Endothelial cell of umbilical vein (primary cell): ENCODE measurements at regions not wholly inside any gene's neighbourhood (a gene's known extent, or its start where the extent isn't known, plus 50 kb on each side); places are given as distances from the start of the nearest gene placed in this dataset.

Experiments
- BruUV-seq: library from RNA; stranded (reverse); fragments of 400-500 nt; replicated peaks from 2 replicates; lab custom pipeline; 2021; lab: Mats Ljungman, UMichigan
- CTCF ChIA-PET: fragments of 300-600, 350-600 bp; sonication (Branson Sonifier 250); formaldehyde crosslinking; loops from one replicate; lab custom pipeline; 2021; ENCODE audit warnings: antibody characterized with exemption, inconsistent platforms; lab: Charles Lee
- POLR2A ChIA-PET: fragments of 300-600, 350-600 bp; sonication (Branson Sonifier 250); formaldehyde crosslinking; loops from one replicate; lab custom pipeline; 2021; ENCODE audit warnings: antibody characterized with exemption, inconsistent platforms; lab: Charles Lee
- DNase-seq: peaks from one replicate; pipeline ENCODE4 v3.0.0-alpha.2; 2011; ENCODE audit warnings: low read depth, low spot score
- FAIRE-seq: peaks from 2 replicates; lab custom pipeline; 2011; peaks lifted over from hg19 to GRCh38; lab: Jason Lieb, UNC
- H2AFZ ChIP-seq: 2 replicates; pipeline ENCODE4 v1.6.0; 2012; ENCODE audit warnings: low read depth, low read length, control low read depth, inconsistent platforms
- H3K27ac ChIP-seq: 2 replicates; pipeline ENCODE4 v1.5.1; 2011; ENCODE audit warnings: low read depth, mild to moderate bottlenecking, control low read depth, low read length, moderate library complexity; ENCODE audit not compliant: insufficient read depth
- H3K27me3 ChIP-seq, 2 experiments: 2 replicates each; pipeline versions ENCODE4 v1.6.0 to v1.6.1; 2011; ENCODE audit warnings: low read length in 2 of 2, mixed read lengths in 1 of 2; ENCODE audit not compliant: control insufficient read depth in 2 of 2, insufficient read depth in 2 of 2
- H3K36me3 ChIP-seq, 2 experiments: 2 replicates in 1 of 2; 3 replicates in 1 of 2; pipeline ENCODE4 v1.5.1; 2011; ENCODE audit warnings: low read length in 2 of 2, mild to moderate bottlenecking in 1 of 2, moderate library complexity in 1 of 2; ENCODE audit not compliant: control insufficient read depth in 2 of 2, insufficient read depth in 2 of 2; ENCODE audit errors: extremely low read depth in 1 of 2
- H3K4me1 ChIP-seq: 3 replicates; pipeline ENCODE4 v1.5.1; 2011; ENCODE audit warnings: mild to moderate bottlenecking, low read length; ENCODE audit not compliant: control insufficient read depth, insufficient read depth; ENCODE audit errors: extremely low read depth
- H3K4me2 ChIP-seq: 2 replicates; pipeline ENCODE4 v1.6.1; 2011; ENCODE audit warnings: low read length, control low read depth, mixed read lengths; ENCODE audit not compliant: insufficient read depth
- H3K4me3 ChIP-seq, 3 experiments: fragments of 200-600 bp in 1 of 3; sonication (generic), shearing (Covaris generic) in 1 of 3; replicated peaks in 1 of 3; 2 replicates each; pipeline ENCODE4 v1.5.1; 2011 to 2016; ENCODE audit warnings: control low read depth in 3 of 3, low read length in 3 of 3, mild to moderate bottlenecking in 2 of 3, inconsistent platforms in 1 of 3, low read depth in 1 of 3, moderate library complexity in 1 of 3; ENCODE audit not compliant: insufficient read depth in 1 of 3
- H3K79me2 ChIP-seq: 2 replicates; pipeline ENCODE4 v1.6.0; 2012; ENCODE audit warnings: low read length, inconsistent platforms; ENCODE audit not compliant: control insufficient read depth, insufficient read depth
- H3K9ac ChIP-seq: replicated peaks from 2 replicates; pipeline ENCODE3; 2011; ENCODE audit warnings: low read length, control low read depth; ENCODE audit not compliant: insufficient read depth; ENCODE audit errors: extremely low read depth
- H3K9me1 ChIP-seq: replicated peaks from 3 replicates; pipeline ENCODE4 v1.6.0; 2011; ENCODE audit warnings: mild to moderate bottlenecking, low read length; ENCODE audit not compliant: control insufficient read depth, insufficient read depth; ENCODE audit errors: extremely low read depth
- H3K9me3 ChIP-seq: replicated peaks from 2 replicates; pipeline ENCODE4 v1.5.1; 2012; ENCODE audit warnings: low read length, inconsistent platforms; ENCODE audit not compliant: control insufficient read depth, insufficient read depth
- H4K20me1 ChIP-seq: replicated peaks from 2 replicates; pipeline ENCODE3; 2011; ENCODE audit warnings: mild to moderate bottlenecking, low read length; ENCODE audit not compliant: control insufficient read depth, insufficient read depth; ENCODE audit errors: extremely low read depth
- CTCF ChIP-seq, 2 donors: IDR thresholded peaks; 1 replicate in 1 of 2; 2 replicates in 1 of 2; pipeline ENCODE4 v1.5.1; 2011; ENCODE audit warnings: low read length in 2 of 2, mild to moderate bottlenecking in 2 of 2, moderate library complexity in 2 of 2, control low read depth in 1 of 2, inconsistent platforms in 1 of 2, low read depth in 1 of 2; ENCODE audit not compliant: insufficient read depth in 1 of 2; ENCODE audit errors: extremely low read depth in 1 of 2
- EZH2 ChIP-seq: IDR thresholded peaks from 2 replicates; pipeline ENCODE4 v1.6.1; 2012; ENCODE audit warnings: borderline replicate concordance, low read depth, mild to moderate bottlenecking, moderate library complexity, low read length, inconsistent platforms; ENCODE audit not compliant: severe bottlenecking
- FOS ChIP-seq: IDR thresholded peaks from 2 replicates; pipeline ENCODE4 v1.6.1; 2011; ENCODE audit warnings: mild to moderate bottlenecking, low read length, moderate library complexity, borderline replicate concordance; ENCODE audit not compliant: insufficient read depth
- GATA2 ChIP-seq: IDR thresholded peaks from 2 replicates; pipeline ENCODE4 v1.7.0; 2011; ENCODE audit warnings: low read depth, mild to moderate bottlenecking, moderate library complexity, mixed read lengths, low read length; ENCODE audit not compliant: insufficient read length, insufficient read depth
- JUN ChIP-seq: IDR thresholded peaks from 2 replicates; pipeline ENCODE4 v1.6.1; 2011; ENCODE audit warnings: borderline replicate concordance, low read depth; ENCODE audit not compliant: insufficient read length, insufficient read depth
- MAX ChIP-seq: IDR thresholded peaks from 2 replicates; pipeline ENCODE4 v1.6.1; 2011; ENCODE audit not compliant: insufficient read depth, insufficient read length
- MYC ChIP-seq: IDR thresholded peaks from one replicate; pipeline ENCODE4 v1.6.1; 2011; ENCODE audit warnings: mild to moderate bottlenecking, low read depth, low read length
- POLR2A ChIP-seq: IDR thresholded peaks from 2 replicates; pipeline ENCODE4 v1.6.1; 2012; ENCODE audit warnings: low read depth, mild to moderate bottlenecking, control low read depth, low read length
- POLR2AphosphoS5 ChIP-seq: IDR thresholded peaks from 2 replicates; pipeline ENCODE4 v1.6.1; 2012; ENCODE audit warnings: low read depth, mild to moderate bottlenecking, control low read depth, low read length, moderate library complexity; ENCODE audit not compliant: insufficient read depth
- dilution Hi-C: fragments of 300-500 bp; cut with MboI; formaldehyde crosslinking; loops from one replicate; pipeline ENCODE4 v1.15.0; 2019; ENCODE audit warnings: low sequenced_read_pairs; ENCODE audit not compliant: extremely low pct_ligation_motif_present
- intact Hi-C: fragments of 100-400 bp; cut with micrococcal nuclease; formaldehyde crosslinking; loops from one replicate; pipeline ENCODE4 v1.10.0; 2022

GRCh38 chr1:147811273-147811672 lies 50.9 kb upstream of the GJA5 start:
- no peak for TF ChIP-seq EZH2
- TF ChIP-seq JUN: no peak
- TF ChIP-seq POLR2A: no peak
- no peak for TF ChIP-seq POLR2AphosphoS5
- TF ChIP-seq MYC: no peak
- no peak for TF ChIP-seq CTCF (IDR thresholded peaks at IDR 0.05; ENCODE audit: extremely low read depth in 1 of 2, insufficient read depth in 1 of 2, low read depth in 1 of 2, low read length in 2 of 2)
- TF ChIP-seq GATA2: no peak
- TF ChIP-seq MAX: no peak
- no peak for TF ChIP-seq FOS
- Histone ChIP-seq H4K20me1 (no peaks in the 10 kb centered on the region), H3K4me1 (peaks cover 2% of the 10 kb centered on the region), H2AFZ (no peak overlapping the region), H3K27me3 (no peaks in the 10 kb centered on the region), H3K9ac (no peak overlapping the region), H3K4me2 (no peak overlapping the region), H3K9me3 (no peaks in the 10 kb centered on the region), H3K79me2 (no peaks in the 10 kb centered on the region), H3K4me3 (no peak overlapping the region), H3K36me3 (no peaks in the 10 kb centered on the region), H3K27ac (no peak overlapping the region), H3K9me1 (no peaks in the 10 kb centered on the region)
- POLR2A ChIA-PET: no interaction called here
- FAIRE-seq: no peak
- intact Hi-C loops (no loop called here), dilution Hi-C loops (no loop called here)
- CTCF ChIA-PET: no interaction called here
- no TSS peak for BruUV-seq
- no peak for DNase-seq
